Endometrium (tissue), 2 donors: ENCODE measurements at regions not wholly inside any gene's neighbourhood (a gene's known extent, or its start where the extent isn't known, plus 50 kb on each side); places are given as distances from the start of the nearest gene placed in this dataset.
"Not testable (repeated sequence)": the region's sequence is repeated elsewhere in the genome, so short reads cannot be mapped to it uniquely, and the experiment has no call there.

Source experiments
- FAIRE-seq: peaks from 2 replicates; lab custom pipeline; 2012; peaks lifted over from hg19 to GRCh38; lab: Jason Lieb, UNC
- donor health status: control.
- donor health status: control.

DNA sequence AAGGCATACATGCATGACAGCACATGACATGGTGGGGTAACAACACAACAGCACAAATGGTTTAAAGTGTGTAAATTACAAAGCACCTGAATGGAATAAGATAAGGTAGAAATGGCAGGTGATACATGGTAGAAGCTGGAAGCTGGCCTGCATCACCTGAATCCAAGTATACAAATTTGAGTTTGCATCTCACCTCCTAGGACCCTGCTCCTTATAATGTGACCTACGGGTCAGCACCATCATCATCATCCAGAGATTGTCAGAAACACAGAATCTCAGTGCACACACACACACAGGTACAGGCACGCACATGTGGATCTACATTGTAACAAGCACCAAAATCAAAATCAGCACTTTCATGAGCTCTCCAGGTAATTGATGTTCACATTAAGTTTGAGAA is 1048.2 kb upstream of the AUTS2 start:
- no peak for FAIRE-seq

GRCh38 chr7:68550635-68551034 is 1047.6 kb upstream of the AUTS2 start:
- no peak for FAIRE-seq

DNA sequence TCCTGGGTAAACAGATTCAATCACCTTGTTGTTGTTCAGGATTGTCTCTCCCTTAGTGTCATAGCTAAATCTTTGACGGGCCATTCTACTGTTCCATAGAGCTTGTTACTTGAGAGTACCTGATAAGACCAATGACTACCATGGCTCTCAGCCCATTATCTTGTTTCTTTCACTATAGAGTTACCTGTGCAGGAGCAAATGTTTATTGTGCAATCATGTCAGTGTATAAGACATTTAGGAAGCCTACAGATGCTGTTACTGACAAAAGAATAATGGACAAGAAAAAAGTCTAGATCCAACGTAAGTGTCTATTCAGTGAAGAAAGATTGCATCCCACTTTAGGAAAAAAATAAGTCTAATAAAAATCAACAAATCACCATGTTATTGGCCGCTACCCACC is 1041.7 kb upstream of the AUTS2 start:
- no peak for FAIRE-seq

- no peak for FAIRE-seq
These were observed 1038.8 kb upstream of the AUTS2 start for GRCh38 chr7:68559518-68559917.

- FAIRE-seq, result no peak
These were observed 1035.9 kb upstream of the AUTS2 start for GRCh38 chr7:68562323-68562899.

DNA sequence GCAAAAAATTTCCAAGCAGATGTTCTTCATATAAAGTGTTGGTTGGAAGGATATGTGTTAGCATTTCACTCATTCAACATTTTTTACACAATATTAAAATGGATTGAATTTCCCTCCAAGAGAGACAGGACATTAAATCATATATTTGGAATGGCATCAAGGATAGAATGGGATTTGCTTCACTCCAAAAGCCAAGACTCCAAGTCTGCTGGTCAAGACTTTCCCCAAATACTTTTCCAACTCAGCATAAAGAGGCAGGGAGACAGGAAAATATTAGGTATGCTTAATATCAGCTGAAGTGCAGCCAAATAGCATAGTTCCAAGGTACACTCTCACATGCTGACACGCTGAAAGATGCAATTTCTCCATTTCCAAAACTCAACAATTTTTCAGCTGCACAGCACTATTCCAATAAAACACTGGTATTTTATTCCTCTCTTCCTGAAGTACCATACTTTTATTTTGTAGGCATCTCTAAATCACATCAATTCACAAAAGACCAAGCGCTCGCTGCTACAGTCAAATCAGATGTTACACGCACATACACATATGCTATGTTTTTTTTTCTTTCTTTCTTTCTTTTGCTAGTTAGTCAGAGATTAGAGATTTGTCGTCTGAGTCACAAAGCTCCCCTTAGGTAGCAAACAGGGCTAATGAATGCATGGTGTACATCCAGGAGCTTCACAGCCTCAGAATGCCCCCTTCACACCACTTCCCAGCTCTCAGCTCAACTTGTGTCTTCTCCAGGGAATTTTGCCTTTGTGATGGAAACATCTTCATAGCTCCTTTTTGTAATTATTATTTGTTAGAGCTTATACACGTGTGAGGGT is 1033.8 kb upstream of the AUTS2 start:
- no peak for FAIRE-seq

GRCh38 chr7:68571286-68571685 is 1027.0 kb upstream of the AUTS2 start:
- no peak for FAIRE-seq

DNA sequence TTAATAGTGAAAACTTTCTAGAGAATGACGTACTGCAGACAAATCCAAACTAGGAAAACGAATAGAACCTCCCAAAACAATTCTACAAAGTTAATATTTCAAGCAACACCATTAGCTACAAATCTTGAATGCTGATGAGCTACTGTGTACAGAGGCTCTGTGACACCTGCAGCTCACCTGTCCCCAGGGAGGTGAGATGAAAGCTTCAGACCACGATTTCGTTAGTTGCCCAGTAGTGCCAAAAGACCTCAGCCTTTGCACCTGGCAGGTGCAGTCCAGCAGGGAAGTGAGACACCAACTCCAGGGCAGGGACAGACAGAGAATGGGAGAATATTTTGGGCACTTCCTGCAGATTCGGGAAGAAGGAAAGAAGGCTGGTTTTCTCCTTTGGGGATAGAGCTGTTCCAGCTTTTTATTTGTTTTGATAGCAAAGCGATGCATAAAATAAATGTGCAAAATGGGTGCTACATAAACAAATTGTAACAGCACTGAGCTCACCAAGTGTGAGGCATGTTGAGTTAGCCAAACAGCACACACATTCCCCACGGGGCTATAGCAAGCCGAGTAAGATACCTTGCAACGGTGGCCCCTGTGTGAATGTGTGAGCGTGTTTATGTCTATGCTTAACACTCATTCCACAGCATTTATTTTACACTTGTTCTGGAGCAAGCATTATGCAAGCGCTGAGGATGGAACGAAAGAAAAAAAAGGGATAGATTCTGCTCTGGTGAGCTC is 1024.8 kb upstream of the AUTS2 start:
- no peak for FAIRE-seq

GRCh38 chr7:68576366-68576765 is 1021.9 kb upstream of the AUTS2 start:
- FAIRE-seq, result no peak

DNA sequence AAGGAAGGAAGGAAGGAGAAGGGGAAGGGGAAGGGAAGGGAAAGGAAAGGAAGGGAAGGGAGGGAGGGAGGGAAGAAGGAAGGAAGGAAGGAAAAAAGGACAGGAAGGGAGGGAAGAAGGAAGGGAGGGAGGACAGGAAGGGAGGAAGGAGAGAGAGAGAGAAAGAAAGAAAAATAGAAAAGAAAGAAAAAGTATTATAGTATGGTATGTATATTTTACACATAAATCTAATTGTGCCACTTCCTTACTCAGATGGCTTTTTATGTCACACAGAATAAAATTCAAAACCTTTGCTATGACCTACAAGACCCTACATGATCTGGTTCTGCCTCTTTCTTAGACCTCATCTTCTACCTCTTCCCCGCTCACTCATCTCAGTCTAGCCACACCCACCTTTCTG is 1016.9 kb upstream of the AUTS2 start:
- FAIRE-seq, result no peak

DNA sequence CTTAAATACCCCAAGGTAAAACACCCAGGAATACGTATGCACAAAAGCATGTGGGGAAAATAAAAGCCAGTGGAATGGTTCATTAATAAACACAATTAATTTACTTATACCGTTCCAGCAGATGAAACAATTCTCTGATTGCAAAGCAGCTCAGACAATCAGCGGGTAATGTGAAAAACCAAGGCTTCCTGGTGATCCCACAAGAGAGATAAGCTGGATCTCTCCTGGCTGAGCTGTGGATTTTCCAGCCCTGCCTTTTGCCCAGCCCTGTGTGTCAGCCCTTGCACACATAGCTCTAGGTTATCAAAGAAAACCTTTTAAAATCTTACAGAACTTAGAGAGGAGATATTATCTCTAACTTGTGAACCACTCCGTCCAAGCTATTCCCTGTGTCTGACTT is 1010.7 kb upstream of the AUTS2 start:
- FAIRE-seq, result no peak

- FAIRE-seq, result no peak
These were observed 996.4 kb upstream of the AUTS2 start for GRCh38 chr7:68601826-68602225.

- no peak for FAIRE-seq
These were observed 993.7 kb upstream of the AUTS2 start for GRCh38 chr7:68604541-68604940.

DNA sequence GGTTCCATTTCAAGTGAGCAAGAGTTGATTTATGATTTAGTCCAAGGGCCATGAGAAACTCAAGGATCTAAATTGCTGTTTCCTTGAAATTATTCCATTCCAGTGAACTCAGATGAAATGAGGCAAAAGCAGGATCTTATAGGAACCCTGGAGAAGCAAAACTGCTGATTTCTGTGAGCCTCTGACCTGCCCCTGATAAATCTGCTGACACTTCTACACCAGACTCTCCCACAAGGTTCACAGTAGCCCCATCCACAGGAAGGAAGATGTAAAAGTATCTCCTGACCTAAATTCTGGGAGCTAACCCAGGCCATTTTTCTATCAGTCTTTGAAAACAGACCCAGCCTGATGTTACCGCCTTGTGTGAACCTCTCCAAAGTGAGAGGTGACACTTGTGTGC is 987.6 kb upstream of the AUTS2 start:
- no peak for FAIRE-seq

GRCh38 chr7:68613405-68613804 is 984.9 kb upstream of the AUTS2 start:
- no peak for FAIRE-seq

DNA sequence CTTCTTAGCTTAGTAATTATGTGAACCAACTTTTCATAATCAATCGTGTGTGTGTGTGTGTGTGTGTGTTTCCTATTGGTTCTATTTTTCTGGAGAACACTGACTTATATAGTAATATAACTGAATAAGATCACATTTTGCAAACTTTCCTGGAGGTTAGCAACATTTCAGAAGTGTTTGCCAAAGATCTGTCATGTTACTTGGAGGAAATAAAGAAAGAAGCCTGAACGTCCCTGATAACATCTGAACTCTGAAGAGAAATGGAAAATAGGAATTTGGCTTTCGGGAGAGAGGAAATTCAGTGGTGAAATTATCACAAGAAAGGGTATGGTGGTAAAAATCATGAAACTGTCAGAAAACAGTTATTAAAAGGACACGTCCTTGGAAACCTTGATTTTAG is 984.4 kb upstream of the AUTS2 start:
- FAIRE-seq, result no peak

DNA sequence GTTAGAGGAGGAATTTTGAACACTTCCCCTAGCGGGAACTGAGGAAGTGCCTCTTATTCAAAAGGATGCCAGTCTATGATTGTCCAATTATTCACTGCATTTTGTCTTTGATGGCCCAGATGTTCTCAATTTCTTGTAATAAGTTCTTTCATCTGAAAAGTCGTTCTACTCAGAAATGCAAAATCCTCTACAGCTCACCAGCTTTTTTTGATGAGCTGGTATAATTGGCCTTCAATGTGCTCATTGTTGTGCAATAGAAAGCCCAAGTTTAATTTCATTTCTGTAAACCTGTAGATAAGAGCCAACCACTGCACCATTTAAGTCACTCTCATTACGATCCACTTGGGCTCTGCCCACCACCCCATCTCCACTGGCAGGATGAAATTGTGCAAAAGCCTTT is 978.7 kb upstream of the AUTS2 start:
- FAIRE-seq, result no peak

DNA sequence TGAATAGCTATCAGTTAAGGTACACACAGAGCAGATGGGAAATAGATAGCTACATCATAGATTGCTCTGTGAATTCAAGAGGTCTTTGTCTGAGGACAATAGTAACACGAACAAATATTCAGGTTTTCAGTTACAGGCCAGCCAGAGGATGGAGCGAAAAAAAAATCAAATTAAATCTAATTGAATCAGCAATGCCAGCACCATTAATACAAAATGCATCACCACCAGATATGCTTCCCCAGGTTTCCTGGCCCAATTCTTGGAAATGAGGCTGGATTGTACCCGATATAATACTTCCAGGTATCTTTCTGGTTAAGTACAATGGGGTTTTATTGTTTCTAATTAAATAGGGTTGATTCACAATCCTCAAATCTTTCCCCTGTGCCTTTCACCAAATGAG is 975.8 kb upstream of the AUTS2 start:
- FAIRE-seq, result no peak

DNA sequence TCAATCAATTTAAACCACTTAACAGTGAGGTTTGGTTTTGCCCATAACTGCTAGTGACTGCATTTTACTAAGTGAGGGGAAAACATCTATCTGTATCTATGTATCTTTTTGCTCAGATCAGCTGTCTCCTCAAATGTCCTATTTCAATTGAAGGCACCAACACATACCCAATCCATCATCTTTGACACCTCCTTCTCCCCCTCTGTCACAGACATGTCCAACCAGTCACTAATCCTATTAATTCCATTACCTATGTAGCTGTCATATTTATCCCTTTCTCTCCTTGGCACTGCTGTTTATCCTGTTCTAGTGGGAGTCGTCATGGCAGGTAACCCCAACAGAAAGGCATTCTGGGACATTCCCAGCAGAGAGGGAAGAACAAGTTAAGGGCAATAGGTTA is 975.2 kb upstream of the AUTS2 start:
- FAIRE-seq, result no peak

DNA sequence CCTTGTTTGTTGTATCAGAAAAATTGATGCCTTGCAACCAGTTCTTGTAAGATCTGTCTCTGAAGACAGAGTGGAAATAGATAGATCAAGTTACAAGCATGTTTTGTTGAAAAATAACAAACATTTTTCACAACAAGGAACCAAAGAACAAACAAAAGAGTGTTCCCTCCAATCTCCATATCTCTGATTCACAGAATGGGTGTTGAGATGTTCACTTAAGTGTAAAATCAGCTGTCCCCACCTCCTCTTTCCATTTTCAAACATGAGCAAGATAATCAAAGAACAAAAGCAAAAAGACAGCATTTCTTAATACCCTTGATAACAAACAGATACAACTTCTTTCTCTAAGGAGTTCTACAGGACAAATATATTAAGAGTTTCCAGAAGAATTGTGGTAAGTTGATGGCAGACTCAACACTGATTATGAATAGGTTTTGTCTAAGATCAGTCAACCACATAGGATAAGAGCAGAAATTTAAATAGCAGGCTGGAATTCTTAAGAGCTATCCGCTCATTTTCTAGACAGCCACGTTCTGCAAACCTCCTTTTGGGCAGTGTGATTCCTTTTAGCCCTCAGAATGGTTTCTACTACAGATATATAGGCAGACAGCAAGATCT is 970.9 kb upstream of the AUTS2 start:
- FAIRE-seq, result no peak

DNA sequence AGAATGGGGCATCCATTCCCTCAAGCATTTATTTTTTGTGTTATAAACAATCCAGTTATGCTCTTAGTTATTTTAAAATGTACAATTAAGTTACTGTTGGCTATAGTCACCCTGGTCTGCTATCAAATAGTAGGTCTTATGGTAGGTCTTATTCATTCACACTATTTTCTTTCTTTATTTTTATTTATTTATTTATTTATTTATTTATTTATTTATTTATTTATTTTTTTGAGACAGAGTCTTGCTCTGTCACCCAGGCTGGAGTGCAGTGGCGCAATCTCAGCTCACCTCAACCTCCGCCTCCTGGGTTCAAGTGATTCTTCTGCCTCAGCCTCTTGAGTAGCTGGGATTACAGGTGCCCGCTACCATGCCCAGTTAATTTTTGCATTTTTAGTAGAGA is 967.4 kb upstream of the AUTS2 start:
- FAIRE-seq, result not testable (repeated sequence)

DNA sequence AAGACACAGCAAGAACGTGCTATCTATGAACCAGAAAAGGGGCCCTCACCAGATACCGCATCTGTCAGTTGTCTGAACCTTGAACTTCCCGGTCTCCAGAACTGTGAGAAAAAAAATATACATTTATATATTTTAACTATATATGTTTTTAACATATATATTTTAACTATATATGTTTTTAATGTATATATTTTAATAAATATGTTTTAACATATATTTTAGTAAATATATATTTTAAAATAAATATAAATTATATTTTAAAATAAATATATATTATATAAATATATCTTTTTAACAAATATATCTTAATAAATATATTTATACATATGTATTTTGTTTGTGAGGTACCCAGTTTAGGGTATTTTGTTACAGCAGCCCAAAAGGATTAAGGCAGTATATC is 958.2 kb upstream of the AUTS2 start:
- FAIRE-seq, result no peak

GRCh38 chr7:68642727-68643126 is 955.5 kb upstream of the AUTS2 start:
- FAIRE-seq, result no peak
